DMS53 treated with DMSO at 0.1 percent for 48 hours (cell line): ENCODE measurements at regions not wholly inside any gene's neighbourhood (a gene's known extent, or its start where the extent isn't known, plus 50 kb on each side); places are given as distances from the start of the nearest gene placed in this dataset.
A peak's percentile ranks its signal among the peaks of the same experiment; 100 is the strongest.

Experiments
- DNase-seq: peaks from one replicate; lab custom pipeline; 2025; ENCODE audit not compliant: unreplicated experiment; lab: John Stamatoyannopoulos, UW

GRCh38 chr6:85396159-85396808, 53.6 kb upstream of the NT5E start:
- peak; percentile 12 for DNase-seq

- no peak for DNase-seq
These were observed 54.1 kb upstream of the NT5E start for GRCh38 chr6:85395746-85396145.

- DNase-seq: no peak
These were observed 54.9 kb upstream of the NT5E start for GRCh38 chr6:85394853-85395538.

- DNase-seq: no peak
These were observed 55.7 kb upstream of the NT5E start for GRCh38 chr6:85394199-85394598.

- no peak for DNase-seq
These were observed 57.5 kb upstream of the NT5E start for GRCh38 chr6:85392379-85392778.

GRCh38 chr6:85390775-85391174, 59.1 kb upstream of the NT5E start:
- no peak for DNase-seq

GRCh38 chr6:85390105-85390728, 59.7 kb upstream of the NT5E start:
- no peak for DNase-seq

GRCh38 chr6:85389151-85389797, 60.6 kb upstream of the NT5E start:
- DNase-seq: no peak

GRCh38 chr6:85388531-85388930, 61.4 kb upstream of the NT5E start:
- no peak for DNase-seq

GRCh38 chr6:85385636-85386315, 64.1 kb upstream of the NT5E start:
- DNase-seq: no peak

GRCh38 chr6:85383042-85383441, 66.8 kb upstream of the NT5E start:
- no peak for DNase-seq

GRCh38 chr6:85382541-85382940, 67.3 kb upstream of the NT5E start:
- DNase-seq: no peak

- no peak for DNase-seq
These were observed 77.0 kb upstream of the NT5E start for GRCh38 chr6:85372915-85373270.

- no peak for DNase-seq
These were observed 77.5 kb upstream of the NT5E start for GRCh38 chr6:85372188-85372914.

GRCh38 chr6:85368631-85369030, 81.3 kb upstream of the NT5E start:
- DNase-seq: no peak

GRCh38 chr6:85364344-85364743, 85.5 kb upstream of the NT5E start:
- no peak for DNase-seq

GRCh38 chr6:85363870-85364269, 86.0 kb upstream of the NT5E start:
- DNase-seq: no peak

- DNase-seq: no peak
These were observed 87.1 kb upstream of the NT5E start for GRCh38 chr6:85362652-85363310.

GRCh38 chr6:85361643-85362014, 88.3 kb upstream of the NT5E start:
- no peak for DNase-seq
